SK-N-SH (cell line): ENCODE measurements at regions not wholly inside any gene's neighbourhood (a gene's known extent, or its start where the extent isn't known, plus 50 kb on each side); places are given as distances from the start of the nearest gene placed in this dataset.

Experiments
- EP300 ChIP-seq, 2 experiments: IDR thresholded peaks; 2 replicates each; pipeline versions ENCODE4 v1.4.0 to v1.6.1; 2012; ENCODE audit warnings: borderline replicate concordance in 1 of 2, low read depth in 1 of 2, low read length in 1 of 2
- RXRA ChIP-seq: IDR thresholded peaks from 2 replicates; pipeline ENCODE4 v1.4.0; 2012; ENCODE audit warnings: low read depth, mild to moderate bottlenecking, borderline replicate concordance

- TF ChIP-seq EP300 (IDR thresholded peaks at IDR 0.05; ENCODE audit: borderline replicate concordance in 1 of 2, low read depth in 1 of 2, low read length in 1 of 2) (no peak), RXRA (no peak)
Measured at GRCh38 chr10:28993056-28993455, 295.8 kb upstream of the LYZL1 start.
